Liver (tissue), 3 donors: ENCODE measurements at regions not wholly inside any gene's neighbourhood (a gene's known extent, or its start where the extent isn't known, plus 50 kb on each side); places are given as distances from the start of the nearest gene placed in this dataset.

Experiments
- ATF3 ChIP-seq: IDR thresholded peaks from 2 replicates; pipeline ENCODE4 v1.6.1; 2016; ENCODE audit warnings: antibody characterized with exemption
- CTCF ChIP-seq: fragments of 150-350 bp; IDR thresholded peaks from 2 replicates; pipeline ENCODE4 v1.5.1; 2017; ENCODE audit warnings: improper control_type of control experiment, low read depth, low read length; ENCODE audit not compliant: missing input control
- FOXA1 ChIP-seq: IDR thresholded peaks from 2 replicates; pipeline ENCODE4 v1.6.1; 2016; ENCODE audit warnings: antibody characterized with exemption
- FOXA2 ChIP-seq: IDR thresholded peaks from 2 replicates; pipeline ENCODE4 v1.6.1; 2016; ENCODE audit warnings: antibody characterized with exemption
- GABPA ChIP-seq, 2 donors: IDR thresholded peaks in 1 of 2; conservative IDR thresholded peaks in 1 of 2; 2 replicates each; pipeline ENCODE4 v1.6.1; 2016; ENCODE audit warnings: antibody characterized with exemption in 2 of 2, mild to moderate bottlenecking in 1 of 2, moderate library complexity in 1 of 2
- JUND ChIP-seq, 2 donors: IDR thresholded peaks; 2 replicates each; pipeline ENCODE4 v1.6.1; 2016; ENCODE audit warnings: antibody characterized with exemption in 2 of 2
- MAX ChIP-seq: IDR thresholded peaks from 2 replicates; pipeline ENCODE4 v1.6.1; 2016; ENCODE audit warnings: antibody characterized with exemption
- RAD21 ChIP-seq, 2 donors: IDR thresholded peaks; 2 replicates each; pipeline ENCODE4 v1.6.1; 2016; ENCODE audit warnings: antibody characterized with exemption in 2 of 2, mild to moderate bottlenecking in 2 of 2
- REST ChIP-seq: IDR thresholded peaks from 2 replicates; pipeline ENCODE4 v1.6.1; 2016; ENCODE audit warnings: antibody characterized with exemption, mild to moderate bottlenecking
- RXRA ChIP-seq, 2 donors: IDR thresholded peaks; 2 replicates each; pipeline ENCODE4 v1.6.1; 2017 to 2018; ENCODE audit warnings: antibody characterized with exemption in 2 of 2, mild to moderate bottlenecking in 1 of 2
- SP1 ChIP-seq: IDR thresholded peaks from 2 replicates; pipeline ENCODE4 v1.6.1; 2018; ENCODE audit warnings: antibody characterized with exemption, mild to moderate bottlenecking
- TAF1 ChIP-seq: conservative IDR thresholded peaks from 2 replicates; pipeline ENCODE4 v1.6.1; 2016; ENCODE audit warnings: antibody characterized with exemption, mild to moderate bottlenecking
- YY1 ChIP-seq: IDR thresholded peaks from 2 replicates; pipeline ENCODE4 v1.6.1; 2016; ENCODE audit warnings: antibody characterized with exemption, mild to moderate bottlenecking
- donor health status: healthy.
- donor health status: healthy.

GRCh38 chr2:144582651-144583380 lies 62.9 kb upstream of the ZEB2 start:
- TF ChIP-seq CTCF (no peak), YY1 (no peak), MAX (no peak), RAD21 (IDR thresholded peaks at IDR 0.05) (no peak), JUND (IDR thresholded peaks at IDR 0.05) (no peak), REST (no peak), FOXA2 (no peak), SP1 (no peak), ATF3 (no peak), GABPA (IDR thresholded peaks at IDR 0.05 in 1 of 2, conservative IDR thresholded peaks at IDR 0.05 in 1 of 2) (no peak), FOXA1 (no peak), TAF1 (no peak), RXRA (IDR thresholded peaks at IDR 0.05) (no peak)
